Mucosa of gallbladder (tissue), 1 donor: ENCODE measurements at regions not wholly inside any gene's neighbourhood (a gene's known extent, or its start where the extent isn't known, plus 50 kb on each side); places are given as distances from the start of the nearest gene placed in this dataset.

Experiments
- DNase-seq: peaks from one replicate; pipeline ENCODE4 v3.0.0-alpha.2; 2020; ENCODE audit warnings: low spot score
- donor health status: DM: no; HTN: no; CAD: no.

- DNase-seq: no peak
Measured at GRCh38 chr9:80552931-80553330, 981.2 kb downstream of the TLE4 start.

DNA sequence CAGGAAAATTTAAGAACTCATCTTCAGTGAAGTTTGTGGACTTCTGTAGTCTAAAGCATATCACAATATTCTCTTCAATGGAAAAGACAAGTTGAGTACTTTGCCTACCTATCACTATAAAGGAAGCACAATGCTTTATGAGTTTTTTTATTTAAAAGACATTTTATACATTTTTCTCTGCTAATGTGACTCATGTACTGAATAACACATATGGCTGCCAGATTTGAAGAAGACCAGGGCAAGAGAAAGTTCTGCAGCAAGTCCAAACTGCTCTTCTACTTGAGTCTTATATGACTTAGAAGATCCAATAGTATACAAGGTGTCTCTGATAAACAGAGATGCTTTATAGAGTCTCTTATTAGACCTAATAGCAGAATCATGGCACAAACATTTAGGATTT, 978.4 kb downstream of the TLE4 start:
- no peak for DNase-seq

- DNase-seq: no peak
Measured at GRCh38 chr9:80547613-80548012, 975.8 kb downstream of the TLE4 start.

- DNase-seq: no peak
Measured at GRCh38 chr9:80540387-80540786, 968.6 kb downstream of the TLE4 start.

GRCh38 chr9:80538976-80539375, 967.2 kb downstream of the TLE4 start:
- DNase-seq: no peak

- DNase-seq: no peak
Measured at GRCh38 chr9:80522465-80522864, 950.7 kb downstream of the TLE4 start.

DNA sequence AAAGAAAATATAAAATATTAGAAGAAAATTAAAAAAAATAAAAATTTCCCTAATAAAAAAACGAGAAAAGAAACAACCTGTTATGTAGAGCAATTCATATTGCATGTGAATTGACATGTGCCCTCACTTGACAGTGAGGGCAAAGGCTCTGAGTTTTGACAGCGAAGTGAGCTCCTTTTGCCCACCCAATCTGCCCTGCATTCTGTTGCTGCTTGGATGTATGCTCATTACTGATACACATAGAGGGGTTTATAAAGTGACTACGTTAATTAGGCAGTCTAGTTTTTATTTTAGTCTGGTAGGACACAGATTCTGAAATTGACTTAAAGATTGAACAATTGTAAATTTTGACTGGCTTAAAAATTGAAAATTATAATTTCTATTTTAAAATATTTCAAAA, 949.4 kb downstream of the TLE4 start:
- no peak for DNase-seq

DNA sequence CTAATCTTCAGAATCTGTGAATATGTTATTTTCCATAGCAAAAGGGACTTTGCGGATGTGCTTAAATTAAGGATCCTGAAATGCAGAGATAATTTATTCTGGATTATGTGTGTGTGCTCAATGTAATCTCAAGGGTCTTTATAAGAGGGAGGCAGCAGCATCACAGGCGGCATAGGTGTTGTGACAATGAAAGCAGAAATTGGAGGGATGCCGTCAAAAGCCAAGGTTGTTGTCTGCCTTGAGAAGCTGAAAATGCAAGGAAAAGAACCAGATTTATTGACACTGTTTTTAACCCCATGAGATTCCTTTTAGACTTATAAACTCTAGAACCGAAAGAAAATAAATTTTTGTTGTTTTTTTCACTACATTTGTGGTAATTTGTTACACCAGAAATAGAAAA, 948.5 kb downstream of the TLE4 start:
- no peak for DNase-seq

GRCh38 chr9:80518441-80518840, 946.7 kb downstream of the TLE4 start:
- no peak for DNase-seq

GRCh38 chr9:80516679-80517078, 944.9 kb downstream of the TLE4 start:
- DNase-seq: no peak

- DNase-seq: no peak
Measured at GRCh38 chr9:80509358-80509757, 937.6 kb downstream of the TLE4 start.

GRCh38 chr9:80507611-80508010, 935.8 kb downstream of the TLE4 start:
- DNase-seq: no peak

GRCh38 chr9:80504601-80505230, 933.0 kb downstream of the TLE4 start:
- DNase-seq: no peak

DNA sequence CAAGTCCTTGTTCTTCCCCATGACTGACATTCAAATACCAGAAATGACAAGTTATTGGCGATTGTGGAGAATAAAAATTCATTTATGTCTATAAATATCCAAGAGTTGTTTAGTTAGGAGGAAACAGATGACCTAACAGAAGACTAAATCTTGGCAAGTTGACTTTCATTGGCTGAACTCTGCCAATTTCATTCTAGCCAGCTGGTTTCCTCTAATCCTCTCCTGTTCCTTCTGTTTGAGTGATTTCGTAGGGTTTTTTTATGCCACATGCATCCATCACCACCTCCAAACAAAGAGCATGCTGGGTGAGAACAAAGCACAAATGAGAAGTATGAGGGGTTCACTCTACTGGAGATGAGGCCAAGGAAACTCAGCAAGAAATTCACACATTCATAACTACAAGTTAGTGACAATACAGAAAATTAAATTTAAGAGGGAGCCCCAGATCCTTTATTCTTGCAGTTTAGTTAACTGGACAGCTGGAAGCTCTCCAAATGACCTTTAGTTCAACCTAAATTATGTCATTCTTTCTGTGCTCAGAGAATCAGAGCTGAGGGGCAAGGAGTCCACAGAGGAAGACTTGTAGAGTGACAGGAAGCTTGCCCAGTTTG, 932.0 kb downstream of the TLE4 start:
- DNase-seq: no peak

DNA sequence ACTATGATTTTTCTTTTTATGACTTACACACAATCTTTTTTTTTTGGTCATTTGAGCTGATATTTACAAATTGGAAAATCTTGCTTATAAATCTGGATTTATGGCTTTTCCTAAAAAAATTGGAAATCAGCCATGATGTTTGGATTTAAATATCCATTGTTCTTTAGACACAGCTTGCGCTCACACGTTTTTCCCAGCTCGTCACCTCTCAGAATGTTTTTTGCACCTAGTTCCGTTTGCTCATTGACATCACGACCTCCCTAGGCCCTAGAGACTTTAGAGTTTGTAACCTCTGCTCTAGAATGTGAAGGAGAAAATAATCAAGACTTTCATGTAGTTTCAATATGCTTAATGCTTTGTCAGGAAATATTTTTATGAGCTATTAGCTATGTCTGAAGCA, 930.5 kb downstream of the TLE4 start:
- DNase-seq: no peak

DNA sequence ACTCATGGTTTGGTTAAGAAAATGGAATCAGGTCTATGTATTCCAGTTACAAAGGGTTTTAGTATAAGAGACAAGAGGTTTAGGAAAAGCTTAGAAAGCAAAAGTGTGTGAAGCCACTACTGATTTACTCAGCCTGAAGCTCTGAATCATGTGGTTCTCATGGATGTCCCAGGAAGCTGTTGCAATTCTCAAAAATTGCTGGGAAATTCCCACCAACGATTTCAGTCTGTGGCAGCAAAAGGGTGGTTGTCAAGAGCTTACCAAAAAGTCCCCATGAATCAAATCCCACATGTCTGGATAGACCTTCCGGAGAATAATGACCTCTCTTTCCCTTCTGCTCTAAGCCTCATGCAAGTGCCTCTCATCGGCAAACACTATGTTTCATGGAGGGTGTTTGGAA, 929.9 kb downstream of the TLE4 start:
- DNase-seq: no peak

- DNase-seq: no peak
Measured at GRCh38 chr9:80500300-80500699, 928.5 kb downstream of the TLE4 start.

DNA sequence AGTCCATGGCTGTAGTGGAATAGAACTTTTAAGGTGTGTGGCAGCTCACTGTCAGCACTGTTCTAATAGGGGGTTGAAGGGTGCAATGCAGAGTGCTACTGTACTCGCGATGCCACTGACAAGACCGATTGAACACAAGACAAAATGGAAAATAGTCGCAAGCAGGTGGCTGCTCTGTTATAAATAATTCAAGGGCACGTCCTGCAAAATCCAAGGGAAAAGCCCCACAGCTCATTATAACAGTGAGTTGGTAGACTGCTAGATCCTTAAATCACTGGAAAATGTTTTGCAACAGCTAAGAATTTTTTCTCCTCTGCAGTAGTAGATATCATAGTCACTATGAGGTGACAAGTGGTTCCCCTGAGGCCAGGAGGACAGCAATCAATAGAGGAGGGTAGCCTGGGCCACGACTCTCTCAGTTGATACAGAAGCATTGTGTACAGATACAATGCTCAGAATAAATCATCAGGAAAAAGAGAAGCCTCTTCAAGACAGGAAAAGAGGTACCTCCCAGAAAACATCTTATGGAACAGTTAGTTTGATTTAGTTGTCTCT, 926.3 kb downstream of the TLE4 start:
- no peak for DNase-seq

- DNase-seq: no peak
Measured at GRCh38 chr9:80496901-80497556, 925.3 kb downstream of the TLE4 start.

GRCh38 chr9:80493258-80493657, 921.5 kb downstream of the TLE4 start:
- DNase-seq: no peak

- DNase-seq: peak; percentile 52
Measured at GRCh38 chr9:80492221-80492620, 920.5 kb downstream of the TLE4 start.

- no peak for DNase-seq
Measured at GRCh38 chr9:80491086-80491696, 919.4 kb downstream of the TLE4 start.

- no peak for DNase-seq
Measured at GRCh38 chr9:80489329-80489728, 917.6 kb downstream of the TLE4 start.
